ENCODE measurements at regions not wholly inside any gene's neighbourhood (a gene's known extent, or its start where the extent isn't known, plus 50 kb on each side); places are given as distances from the start of the nearest gene placed in this dataset.

DNA sequence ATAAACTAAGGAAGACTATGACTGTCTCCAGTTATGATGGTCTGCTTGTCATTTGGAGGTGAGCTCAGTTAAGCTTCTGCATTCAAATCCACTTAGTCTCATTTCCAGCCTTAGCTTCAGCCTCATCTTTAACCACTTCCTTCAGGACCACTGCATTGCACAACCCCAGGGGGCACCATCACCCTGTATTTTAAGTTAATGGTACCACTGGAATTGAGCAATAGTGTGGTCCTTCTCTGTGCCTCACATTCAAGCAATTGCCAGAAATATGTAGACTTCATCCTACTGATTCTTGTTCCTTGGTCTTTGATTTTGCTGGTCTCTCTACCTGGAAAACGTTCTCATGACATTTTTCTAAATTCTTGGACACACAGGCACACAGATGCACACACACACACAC lies 131.5 kb upstream of the PTPN3 start:
- no peak overlapping the region for H3K4me3 ChIP-seq
- no TSS peak for BruUV-seq (replicated peaks)
- no peaks in the 10 kb centered on the region for H3K36me3 ChIP-seq (ENCODE audit: low read depth)
- DNase-seq: no peak
- H3F3A ChIP-seq (ENCODE audit: insufficient read depth, low read depth): no peaks in the 10 kb centered on the region
- H4K20me1 ChIP-seq (ENCODE audit: insufficient read depth): no peaks in the 10 kb centered on the region
- H3K4me1 ChIP-seq (replicated peaks; ENCODE audit: insufficient read depth): no peaks in the 10 kb centered on the region
- TF ChIP-seq, protein P1, sequence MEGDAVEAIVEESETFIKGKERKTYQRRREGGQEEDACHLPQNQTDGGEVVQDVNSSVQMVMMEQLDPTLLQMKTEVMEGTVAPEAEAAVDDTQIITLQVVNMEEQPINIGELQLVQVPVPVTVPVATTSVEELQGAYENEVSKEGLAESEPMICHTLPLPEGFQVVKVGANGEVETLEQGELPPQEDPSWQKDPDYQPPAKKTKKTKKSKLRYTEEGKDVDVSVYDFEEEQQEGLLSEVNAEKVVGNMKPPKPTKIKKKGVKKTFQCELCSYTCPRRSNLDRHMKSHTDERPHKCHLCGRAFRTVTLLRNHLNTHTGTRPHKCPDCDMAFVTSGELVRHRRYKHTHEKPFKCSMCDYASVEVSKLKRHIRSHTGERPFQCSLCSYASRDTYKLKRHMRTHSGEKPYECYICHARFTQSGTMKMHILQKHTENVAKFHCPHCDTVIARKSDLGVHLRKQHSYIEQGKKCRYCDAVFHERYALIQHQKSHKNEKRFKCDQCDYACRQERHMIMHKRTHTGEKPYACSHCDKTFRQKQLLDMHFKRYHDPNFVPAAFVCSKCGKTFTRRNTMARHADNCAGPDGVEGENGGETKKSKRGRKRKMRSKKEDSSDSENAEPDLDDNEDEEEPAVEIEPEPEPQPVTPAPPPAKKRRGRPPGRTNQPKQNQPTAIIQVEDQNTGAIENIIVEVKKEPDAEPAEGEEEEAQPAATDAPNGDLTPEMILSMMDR (conservative IDR thresholded peaks at IDR 0.05): no peak
- no peak for TF ChIP-seq EZH2 (IDR thresholded peaks at IDR 0.05; ENCODE audit: low read depth)
- no peaks in the 10 kb centered on the region; the same call in 1 of the 2 replicates for H3K27me3 ChIP-seq (ENCODE audit: insufficient read depth, low read depth)
- H3K9me2 ChIP-seq (ENCODE audit: insufficient read depth): no peaks in the 10 kb centered on the region
- H3K9me3 ChIP-seq (ENCODE audit: insufficient read depth, low read depth): no peaks in the 10 kb centered on the region
- no peak overlapping the region for H3K4me2 ChIP-seq
- intact Hi-C loops (cut with micrococcal nuclease; ENCODE audit: unreplicated experiment): no loop called here
- H3K79me2 ChIP-seq (ENCODE audit: low read depth): no peaks in the 10 kb centered on the region
- H3K27ac ChIP-seq: no peak overlapping the region
- ChIA-PET POLR2A (ENCODE audit: unreplicated experiment) (no interaction called here), CTCF (no interaction called here)
- H2AFZ ChIP-seq: no peak overlapping the region

DNA sequence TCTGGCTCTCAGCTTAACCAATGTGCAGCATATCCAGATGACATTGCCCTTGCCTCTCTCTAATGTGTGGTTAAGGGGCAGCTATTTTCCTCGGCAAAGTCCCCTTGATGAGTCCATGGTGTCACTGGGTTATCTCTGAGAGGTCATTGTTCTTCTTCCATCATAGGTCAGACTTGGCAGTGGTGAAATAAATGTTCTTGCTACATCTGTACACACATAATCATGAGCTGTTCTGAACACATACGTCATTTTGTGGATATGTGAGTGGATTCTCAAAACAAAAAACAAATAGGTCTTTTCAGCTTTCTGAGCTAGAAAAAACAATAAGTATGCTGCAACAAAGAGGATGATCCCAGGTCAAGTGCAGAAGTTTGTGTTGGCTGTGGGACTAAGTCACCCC lies 134.7 kb upstream of the PTPN3 start:
- no TSS peak for BruUV-seq (replicated peaks)
- no peak overlapping the region for H3K27ac ChIP-seq
- H3K4me3 ChIP-seq: no peak overlapping the region
- no peaks in the 10 kb centered on the region for H3K79me2 ChIP-seq (ENCODE audit: low read depth)
- ChIA-PET CTCF (no interaction called here), POLR2A (ENCODE audit: unreplicated experiment) (no interaction called here)
- no peaks in the 10 kb centered on the region for H3K9me2 ChIP-seq (ENCODE audit: insufficient read depth)
- DNase-seq: no peak
- H4K20me1 ChIP-seq (ENCODE audit: insufficient read depth): no peaks in the 10 kb centered on the region
- intact Hi-C loops (cut with micrococcal nuclease; ENCODE audit: unreplicated experiment): no loop called here
- H3K9me3 ChIP-seq (ENCODE audit: insufficient read depth, low read depth): no peaks in the 10 kb centered on the region
- no peak overlapping the region for H2AFZ ChIP-seq
- no peak overlapping the region for H3K4me2 ChIP-seq
- no peaks in the 10 kb centered on the region for H3F3A ChIP-seq (ENCODE audit: insufficient read depth, low read depth)
- TF ChIP-seq EZH2 (IDR thresholded peaks at IDR 0.05; ENCODE audit: low read depth): no peak
- TF ChIP-seq, protein P1 (conservative IDR thresholded peaks at IDR 0.05): no peak
- no peaks in the 10 kb centered on the region for H3K4me1 ChIP-seq (replicated peaks; ENCODE audit: insufficient read depth)
- H3K36me3 ChIP-seq (ENCODE audit: low read depth): no peaks in the 10 kb centered on the region
- no peaks in the 10 kb centered on the region; the same call in 1 of the 2 replicates for H3K27me3 ChIP-seq (ENCODE audit: insufficient read depth, low read depth)

DNA sequence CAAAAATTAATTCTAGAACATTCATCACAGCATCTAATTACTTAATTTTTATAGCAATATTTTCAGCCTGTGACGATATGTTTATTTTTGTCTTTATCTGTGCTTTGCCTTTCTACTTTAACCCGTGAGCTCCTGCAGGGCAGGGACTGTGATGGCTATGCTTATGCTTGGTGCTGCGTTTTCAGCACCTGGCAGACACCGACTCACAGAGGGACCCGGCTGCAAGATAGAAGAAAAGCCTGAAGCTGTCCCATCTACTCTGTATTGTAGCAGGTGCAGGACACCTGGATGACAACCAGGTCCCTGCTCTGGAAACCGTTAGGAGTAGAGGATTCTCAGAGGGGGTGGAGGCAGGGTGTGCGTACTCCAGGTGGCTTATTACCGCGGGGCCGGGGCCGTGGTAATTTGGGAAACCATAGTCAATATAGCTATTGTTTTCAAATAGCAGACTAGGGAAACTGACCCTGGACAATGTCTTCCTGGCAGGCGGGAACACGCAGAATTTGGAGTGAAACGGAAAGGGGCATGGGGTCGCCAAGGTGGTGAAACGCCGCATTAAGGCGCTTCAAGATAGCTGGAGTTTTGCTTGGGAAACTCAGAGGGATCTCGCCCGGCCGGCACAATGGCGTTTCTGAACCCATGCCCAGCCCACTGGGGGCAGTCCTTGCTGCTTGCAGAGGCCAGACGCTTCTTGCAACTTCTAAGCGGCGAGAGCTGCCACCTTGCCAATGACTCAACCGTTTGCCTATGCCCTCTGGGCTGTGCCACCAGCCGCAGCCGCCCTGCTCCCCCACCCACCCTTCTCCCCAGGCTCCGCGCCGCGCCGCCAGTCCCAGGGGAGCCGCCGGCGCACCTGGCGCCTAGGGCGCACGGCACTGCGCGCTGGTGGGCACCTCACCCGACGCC lies 140.1 kb upstream of the PALM2AKAP2 start:
- Histone ChIP-seq H3K4me2 (peak overlapping the region; percentile 91), H3F3A (ENCODE audit: insufficient read depth, low read depth) (no peaks in the 10 kb centered on the region), H3K9me3 (ENCODE audit: insufficient read depth, low read depth) (no peaks in the 10 kb centered on the region), H3K27me3 (ENCODE audit: insufficient read depth, low read depth) (peaks cover 12% of the 10 kb centered on the region), H2AFZ (peak overlapping the region; percentile 95), H4K20me1 (ENCODE audit: insufficient read depth) (no peaks in the 10 kb centered on the region), H3K27ac (no peak overlapping the region), H3K36me3 (ENCODE audit: low read depth) (no peaks in the 10 kb centered on the region), H3K79me2 (ENCODE audit: low read depth) (no peaks in the 10 kb centered on the region), H3K4me1 (replicated peaks; ENCODE audit: insufficient read depth) (peaks cover 5% of the 10 kb centered on the region; the same call in 1 of the 2 replicates), H3K4me3 (peak overlapping the region; percentile 96), H3K9me2 (ENCODE audit: insufficient read depth) (no peaks in the 10 kb centered on the region)
- CTCF ChIA-PET: no interaction called here
- TF ChIP-seq, protein P1 (conservative IDR thresholded peaks at IDR 0.05): no peak
- TF ChIP-seq EZH2 (IDR thresholded peaks at IDR 0.05; ENCODE audit: low read depth): no peak
- intact Hi-C loops (cut with micrococcal nuclease; ENCODE audit: unreplicated experiment): loop anchor here (2.0 kb wide), 1 partner anchor 83 kb away; no protein-coding TSS in a partner anchor
- DNase-seq: peak; percentile 79 to 81
- POLR2A ChIA-PET (ENCODE audit: unreplicated experiment): interaction anchor here (0.6 kb wide), 2 partner anchors 31 to 804 kb away, joined by 3 to 4 read pairs; no protein-coding TSS in a partner anchor
- no TSS peak for BruUV-seq (replicated peaks)
